Loucy (cell line): ENCODE measurements at regions not wholly inside any gene's neighbourhood (a gene's known extent, or its start where the extent isn't known, plus 50 kb on each side); places are given as distances from the start of the nearest gene placed in this dataset.

Source experiments
- H2AFZ ChIP-seq: fragments of 200-600 bp; sonication (generic); 2 replicates; pipeline ENCODE4 v1.6.0; 2016; ENCODE audit warnings: antibody characterized with exemption, mild to moderate bottlenecking, low read length, moderate library complexity
- H3F3A ChIP-seq: fragments of 200-600 bp; 2 replicates; pipeline ENCODE4 v1.6.0; 2016; ENCODE audit warnings: antibody characterized with exemption, low read depth, mild to moderate bottlenecking
- H3K27me3 ChIP-seq: fragments of 200-600 bp; sonication (generic); 2 replicates; pipeline ENCODE4 v1.6.1; 2014; ENCODE audit warnings: low read length, mild to moderate bottlenecking; ENCODE audit not compliant: insufficient read depth, poor library complexity, severe bottlenecking
- H3K36me3 ChIP-seq: fragments of 200-600 bp; sonication (generic); 2 replicates; pipeline ENCODE4 v1.6.1; 2016; ENCODE audit warnings: low read length; ENCODE audit not compliant: insufficient read depth
- H3K4me1 ChIP-seq: fragments of 200-600 bp; sonication (generic); 2 replicates; pipeline ENCODE4 v1.5.1; 2014; ENCODE audit warnings: low read length, mild to moderate bottlenecking; ENCODE audit not compliant: insufficient read depth, poor library complexity, severe bottlenecking
- H3K4me2 ChIP-seq: fragments of 200-600 bp; sonication (generic); 2 replicates; pipeline ENCODE4 v1.6.0; 2014; ENCODE audit warnings: antibody characterized with exemption, low read length, low read depth, mild to moderate bottlenecking; ENCODE audit not compliant: poor library complexity, severe bottlenecking
- H3K4me3 ChIP-seq: fragments of 200-600 bp; sonication (generic); 2 replicates; pipeline ENCODE4 v1.5.1; 2014; ENCODE audit warnings: low read length, mild to moderate bottlenecking, mixed read lengths; ENCODE audit not compliant: poor library complexity, severe bottlenecking
- H3K79me2 ChIP-seq: fragments of 200-600 bp; sonication (generic); 2 replicates; pipeline ENCODE4 v1.6.1; 2014; ENCODE audit warnings: low read length; ENCODE audit not compliant: insufficient read depth
- H3K9ac ChIP-seq: fragments of 200-600 bp; sonication (generic); 2 replicates; pipeline ENCODE4 v1.6.0; 2014; ENCODE audit warnings: mild to moderate bottlenecking, low read depth, low read length, moderate library complexity; ENCODE audit not compliant: poor library complexity, severe bottlenecking
- H3K9me2 ChIP-seq: fragments of 200-600 bp; sonication (generic); replicated peaks from 2 replicates; pipeline ENCODE4 v1.6.1; 2016; ENCODE audit warnings: low read depth, low read length, mixed read lengths
- H3K9me3 ChIP-seq: fragments of 200-600 bp; sonication (generic); 2 replicates; pipeline ENCODE4 v1.6.1; 2014; ENCODE audit warnings: mild to moderate bottlenecking, antibody characterized with exemption, low read length, low read depth; ENCODE audit not compliant: insufficient read depth
- H4K20me1 ChIP-seq: fragments of 200-600 bp; sonication (generic); 2 replicates; pipeline ENCODE4 v1.6.0; 2014; ENCODE audit warnings: antibody characterized with exemption, low read length, mild to moderate bottlenecking; ENCODE audit not compliant: insufficient read depth, poor library complexity, severe bottlenecking
- EZH2phosphoT487 ChIP-seq: fragments of 200-600 bp; IDR thresholded peaks from 2 replicates; pipeline ENCODE4 v1.6.1; 2018; ENCODE audit warnings: antibody characterized with exemption, mild to moderate bottlenecking, moderate library complexity, borderline replicate concordance
- TF ChIP-seq, protein P1 (sequence below): fragments of 200-600 bp; sonication (generic); conservative IDR thresholded peaks from 2 replicates; pipeline ENCODE4 v1.5.1; 2014; ENCODE audit warnings: mild to moderate bottlenecking, antibody characterized with exemption, low read length

- H3K9ac ChIP-seq: no peak overlapping the region
- no peaks in the 10 kb centered on the region for H3K9me3 ChIP-seq
- H3K27me3 ChIP-seq: peaks cover 4% of the 10 kb centered on the region
- TF ChIP-seq EZH2phosphoT487: no peak
- TF ChIP-seq, protein P1, sequence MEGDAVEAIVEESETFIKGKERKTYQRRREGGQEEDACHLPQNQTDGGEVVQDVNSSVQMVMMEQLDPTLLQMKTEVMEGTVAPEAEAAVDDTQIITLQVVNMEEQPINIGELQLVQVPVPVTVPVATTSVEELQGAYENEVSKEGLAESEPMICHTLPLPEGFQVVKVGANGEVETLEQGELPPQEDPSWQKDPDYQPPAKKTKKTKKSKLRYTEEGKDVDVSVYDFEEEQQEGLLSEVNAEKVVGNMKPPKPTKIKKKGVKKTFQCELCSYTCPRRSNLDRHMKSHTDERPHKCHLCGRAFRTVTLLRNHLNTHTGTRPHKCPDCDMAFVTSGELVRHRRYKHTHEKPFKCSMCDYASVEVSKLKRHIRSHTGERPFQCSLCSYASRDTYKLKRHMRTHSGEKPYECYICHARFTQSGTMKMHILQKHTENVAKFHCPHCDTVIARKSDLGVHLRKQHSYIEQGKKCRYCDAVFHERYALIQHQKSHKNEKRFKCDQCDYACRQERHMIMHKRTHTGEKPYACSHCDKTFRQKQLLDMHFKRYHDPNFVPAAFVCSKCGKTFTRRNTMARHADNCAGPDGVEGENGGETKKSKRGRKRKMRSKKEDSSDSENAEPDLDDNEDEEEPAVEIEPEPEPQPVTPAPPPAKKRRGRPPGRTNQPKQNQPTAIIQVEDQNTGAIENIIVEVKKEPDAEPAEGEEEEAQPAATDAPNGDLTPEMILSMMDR: no peak
- H3K79me2 ChIP-seq: no peaks in the 10 kb centered on the region
- H4K20me1 ChIP-seq: no peaks in the 10 kb centered on the region
- H3K4me2 ChIP-seq: no peak overlapping the region
- no peaks in the 10 kb centered on the region for H3K4me1 ChIP-seq
- no peak overlapping the region for H3K4me3 ChIP-seq
- H3F3A ChIP-seq: no peaks in the 10 kb centered on the region
- H3K9me2 ChIP-seq: no peaks in the 10 kb centered on the region
- H2AFZ ChIP-seq: no peak overlapping the region
- H3K36me3 ChIP-seq: no peaks in the 10 kb centered on the region
Measured at GRCh38 chr2:16767789-16768476, 102.3 kb upstream of the CYRIA start.

- no peaks in the 10 kb centered on the region for H3K9me3 ChIP-seq
- H3K9me2 ChIP-seq: no peaks in the 10 kb centered on the region
- H2AFZ ChIP-seq: no peak overlapping the region
- TF ChIP-seq, protein P1: no peak
- TF ChIP-seq EZH2phosphoT487: no peak
- H3K4me2 ChIP-seq: no peak overlapping the region
- H3K79me2 ChIP-seq: no peaks in the 10 kb centered on the region
- peaks cover 4% of the 10 kb centered on the region for H3K27me3 ChIP-seq
- H3K36me3 ChIP-seq: no peaks in the 10 kb centered on the region
- H3K4me1 ChIP-seq: no peaks in the 10 kb centered on the region
- no peak overlapping the region for H3K4me3 ChIP-seq
- no peak overlapping the region for H3K9ac ChIP-seq
- no peaks in the 10 kb centered on the region for H3F3A ChIP-seq
- H4K20me1 ChIP-seq: no peaks in the 10 kb centered on the region
Measured at GRCh38 chr2:16765356-16765755, 99.7 kb upstream of the CYRIA start.

- Histone ChIP-seq H2AFZ (no peak overlapping the region), H3K79me2 (no peaks in the 10 kb centered on the region), H3K9ac (no peak overlapping the region), H3K36me3 (no peaks in the 10 kb centered on the region), H4K20me1 (no peaks in the 10 kb centered on the region), H3K9me2 (no peaks in the 10 kb centered on the region), H3K9me3 (no peaks in the 10 kb centered on the region), H3K4me3 (no peak overlapping the region), H3K4me1 (no peaks in the 10 kb centered on the region), H3K4me2 (no peak overlapping the region), H3F3A (no peaks in the 10 kb centered on the region), H3K27me3 (peaks cover 4% of the 10 kb centered on the region)
- TF ChIP-seq, protein P1: no peak
- no peak for TF ChIP-seq EZH2phosphoT487
Measured at GRCh38 chr2:16764487-16764886, 98.9 kb upstream of the CYRIA start.
